ENCODE measurements at regions not wholly inside any gene's neighbourhood (a gene's known extent, or its start where the extent isn't known, plus 50 kb on each side); places are given as distances from the start of the nearest gene placed in this dataset.
"Not testable (repeated sequence)": the region's sequence is repeated elsewhere in the genome, so short reads cannot be mapped to it uniquely, and the experiment has no call there.

DNA sequence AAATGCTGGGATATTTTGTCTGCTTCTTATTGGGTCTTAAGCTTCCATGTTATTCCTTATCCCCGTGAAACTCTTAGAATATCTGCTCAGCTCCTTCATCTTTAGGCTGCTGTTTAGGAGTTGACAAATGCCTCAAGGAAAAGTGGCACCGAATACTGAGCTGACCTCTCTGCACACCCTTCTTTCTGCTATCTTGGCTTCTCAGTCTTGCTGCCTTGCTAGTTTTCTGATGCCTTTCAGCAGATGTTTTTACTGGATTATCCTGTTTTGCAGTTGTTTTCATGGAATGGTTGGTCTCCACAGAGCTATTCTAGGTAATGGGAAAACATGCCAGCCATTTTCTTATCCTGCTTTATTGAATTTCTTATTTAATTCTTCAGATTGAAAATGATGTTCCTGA is 86.3 kb downstream of the GYPE start:
- no peak for ATAC-seq

GRCh38 chr4:143817866-143818265 is 87.5 kb downstream of the GYPE start:
- ATAC-seq = not testable (repeated sequence)

DNA sequence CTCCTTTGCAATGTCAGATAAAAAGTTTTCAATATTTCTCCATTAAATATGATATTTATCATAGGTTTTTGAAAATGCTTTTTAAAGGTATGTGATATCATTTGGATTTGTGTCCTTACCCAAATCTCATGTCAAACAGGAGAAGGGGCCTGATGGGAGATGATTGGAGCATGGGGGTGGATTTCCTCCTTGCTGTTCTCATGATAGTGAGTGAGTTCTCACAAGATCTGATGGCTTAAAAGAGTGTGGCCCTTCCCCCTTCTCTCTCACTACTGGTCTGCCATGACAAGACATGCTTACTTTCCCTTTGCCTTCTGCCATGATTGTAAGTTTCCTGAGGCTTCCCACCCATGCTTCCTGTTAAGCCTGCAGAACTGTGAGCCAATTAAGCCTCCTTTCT is 90.0 kb downstream of the GYPE start:
- not testable (repeated sequence) for ATAC-seq

DNA sequence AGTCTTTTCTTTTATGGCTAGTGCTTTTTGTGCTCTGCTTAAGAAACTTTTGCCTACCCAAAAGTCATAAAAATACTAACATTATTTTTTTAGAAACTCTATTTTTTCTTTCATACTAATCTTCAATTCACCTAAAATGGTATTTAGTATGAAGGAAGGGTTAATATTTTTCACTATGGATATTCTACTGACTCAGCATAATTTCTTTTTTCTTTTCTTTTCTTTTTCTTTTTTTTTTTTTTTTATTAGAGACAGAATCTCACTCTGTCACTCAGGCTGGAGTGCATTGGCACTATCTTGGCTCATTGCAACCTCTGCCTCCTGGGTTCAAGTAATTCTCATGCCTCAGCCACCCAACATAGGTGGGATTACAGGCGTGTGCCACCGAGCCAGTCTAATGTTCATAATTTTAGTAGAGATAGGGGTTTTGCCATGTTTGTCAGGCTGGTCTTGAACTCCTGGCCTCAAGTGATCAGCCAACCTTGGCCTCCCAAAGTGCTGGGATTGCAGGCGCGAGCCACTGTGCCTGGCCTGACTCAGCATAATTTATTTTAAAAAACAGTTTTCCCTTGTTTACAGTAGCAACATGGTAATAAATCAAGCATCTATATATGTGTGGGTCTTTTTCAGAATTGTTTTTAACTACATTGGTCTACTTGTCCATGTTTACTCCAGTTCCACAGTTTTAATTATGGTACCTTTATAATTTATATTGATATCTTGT is 91.8 kb downstream of the GYPE start:
- ATAC-seq = not testable (repeated sequence)

GRCh38 chr4:143791693-143792092 is 91.2 kb upstream of the FREM3 start:
- ATAC-seq = not testable (repeated sequence)

GRCh38 chr4:143790425-143790824 is 90.0 kb upstream of the FREM3 start:
- ATAC-seq = not testable (repeated sequence)

- ATAC-seq = not testable (repeated sequence)
Observed at GRCh38 chr4:143789618-143790017, 89.1 kb upstream of the FREM3 start.

DNA sequence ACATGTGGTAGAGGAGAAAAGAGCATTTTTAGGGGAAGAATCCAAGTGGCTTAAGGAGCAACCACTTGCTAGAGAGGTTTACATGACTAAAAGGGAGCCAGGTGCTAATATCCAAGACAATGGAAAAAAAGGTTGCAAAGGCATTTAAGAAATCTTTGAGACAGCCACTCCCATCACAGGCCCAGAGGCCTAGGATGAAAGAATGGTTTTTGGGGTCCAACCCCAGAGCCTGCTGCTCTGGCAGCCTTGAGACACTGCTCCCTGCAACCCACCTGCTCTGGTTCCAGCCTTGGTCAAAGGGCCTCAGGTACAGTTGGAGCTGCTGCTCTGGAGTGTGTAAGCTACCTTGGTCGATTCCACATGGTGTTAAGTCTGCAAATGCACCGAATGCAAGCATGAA is 84.1 kb upstream of the FREM3 start:
- ATAC-seq = no peak

DNA sequence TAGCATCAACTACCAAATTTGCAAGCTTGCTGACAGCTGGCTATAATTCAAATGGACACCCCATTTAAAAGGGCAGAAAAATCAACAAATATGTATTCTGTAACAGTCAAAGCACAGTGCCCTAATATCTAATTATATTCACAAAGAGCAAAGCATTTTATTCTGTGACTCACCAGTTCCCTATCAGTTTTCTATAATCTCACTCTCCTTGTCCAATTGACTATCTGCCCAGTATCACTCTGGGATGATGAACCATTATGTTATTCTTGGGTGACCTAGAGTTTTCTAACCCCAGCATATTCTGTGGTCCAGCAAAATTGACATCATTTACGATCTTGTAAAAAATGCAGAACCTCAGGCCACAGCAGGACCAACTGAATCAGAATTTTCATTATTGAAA is 82.0 kb upstream of the FREM3 start:
- no peak for ATAC-seq

DNA sequence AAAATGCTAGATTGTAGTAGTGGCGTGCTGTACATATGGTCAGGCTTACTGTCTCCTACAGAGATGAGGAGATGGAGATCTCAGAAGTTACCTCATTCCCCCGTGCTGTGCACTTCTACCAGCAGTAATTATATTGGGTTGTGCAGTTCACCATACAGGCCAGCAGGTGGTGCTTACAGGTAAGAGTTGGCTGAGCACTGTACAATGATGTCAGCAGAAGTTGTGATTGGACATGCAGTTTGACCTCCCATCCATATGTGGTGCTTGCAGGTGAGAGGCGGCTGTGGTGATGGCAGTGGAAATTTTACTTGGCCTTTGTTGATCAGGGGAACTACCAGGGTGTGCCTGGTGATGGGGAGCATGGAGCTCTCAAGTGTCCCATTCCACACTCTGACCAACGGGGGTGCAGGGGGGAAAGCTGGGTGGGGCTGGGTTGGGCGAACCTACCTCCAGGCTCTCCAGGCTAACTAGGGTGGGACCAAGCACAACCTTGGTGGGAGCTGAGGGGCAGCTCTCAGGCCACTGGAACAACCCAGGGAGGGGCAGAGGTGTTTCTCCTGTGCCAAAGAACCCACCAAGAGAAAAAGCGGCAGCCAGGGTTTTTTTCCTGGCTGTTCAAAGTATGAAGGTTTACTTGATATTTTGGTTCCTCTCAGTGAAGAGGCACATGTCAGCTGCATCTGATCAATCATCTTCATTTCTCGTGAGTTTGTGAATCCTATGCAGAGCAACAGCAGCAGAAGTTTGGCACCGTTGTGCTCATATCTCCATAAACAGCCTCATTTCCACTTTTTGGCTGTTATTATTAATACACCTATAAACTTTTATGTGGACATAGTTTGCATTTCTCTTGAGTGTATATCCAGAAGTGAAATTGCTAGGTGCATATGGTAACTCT is 73.8 kb upstream of the FREM3 start:
- peak; percentile 85 for ATAC-seq

GRCh38 chr4:143771269-143771668 is 70.8 kb upstream of the FREM3 start:
- no peak for ATAC-seq

GRCh38 chr4:143768007-143768591 is 67.6 kb upstream of the FREM3 start:
- peak; percentile 41 for ATAC-seq

DNA sequence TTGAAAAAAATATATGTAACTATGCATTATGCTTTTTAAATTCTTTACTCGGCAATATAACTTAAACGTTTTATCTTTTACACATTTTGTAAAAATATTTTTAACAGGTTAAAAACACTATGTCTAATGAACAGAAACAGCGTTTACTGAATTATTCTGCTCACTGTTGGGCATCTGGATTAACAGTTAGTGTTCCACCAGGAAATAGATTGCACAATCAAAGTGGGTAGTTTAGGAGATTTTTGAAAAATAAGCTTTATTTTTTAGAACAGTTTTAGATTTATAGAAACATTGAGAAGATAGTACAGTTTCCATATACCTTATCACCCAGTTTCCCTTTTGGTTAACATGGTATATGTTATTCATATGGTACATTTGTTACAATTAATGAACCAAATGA is 63.1 kb upstream of the FREM3 start:
- no peak for ATAC-seq

DNA sequence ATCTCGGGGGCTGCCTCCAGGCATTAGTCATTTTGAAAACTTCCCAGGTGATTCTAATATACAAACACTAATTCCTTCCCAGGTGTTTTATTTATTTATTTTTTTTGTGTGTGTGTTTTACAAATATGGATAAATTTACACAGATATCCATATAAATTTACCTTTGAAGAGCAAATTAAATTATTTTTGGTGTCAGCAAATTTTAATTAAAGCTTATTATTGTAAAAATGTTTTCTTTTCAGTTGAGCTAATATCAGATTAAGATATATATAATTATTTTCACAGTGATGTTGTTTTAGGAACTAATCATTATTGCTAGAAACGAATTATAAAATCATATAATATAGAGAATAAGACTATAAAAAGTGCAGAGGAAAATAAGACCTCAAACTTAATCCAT is 62.0 kb upstream of the FREM3 start:
- no peak for ATAC-seq
